ENCODE measurements at regions not wholly inside any gene's neighbourhood (a gene's known extent, or its start where the extent isn't known, plus 50 kb on each side); places are given as distances from the start of the nearest gene placed in this dataset.

GRCh38 chr13:104286566-104287290 is 1220.5 kb upstream of the SLC10A2 start:
- no peak overlapping the region for H3K4me3 ChIP-seq
- no peak overlapping the region for H3K27ac ChIP-seq
- H3K36me3 ChIP-seq (ENCODE audit: insufficient read depth, low read length): no peaks in the 10 kb centered on the region
- no peak overlapping the region for H3K9ac ChIP-seq (ENCODE audit: insufficient read length)
- no peak for DNase-seq (ENCODE audit: low read depth, low spot score)
- H3K9me3 ChIP-seq (ENCODE audit: low read depth, low read length): no peaks in the 10 kb centered on the region
- TF ChIP-seq FOXP2 (optimal IDR thresholded peaks at IDR 0.05; ENCODE audit: control extremely low read depth, extremely low read length, insufficient read depth) (no peak), POLR2AphosphoS5 (IDR thresholded peaks at IDR 0.05; ENCODE audit: borderline replicate concordance, low read depth, low read length) (no peak), EZH2 (IDR thresholded peaks at IDR 0.05) (no peak)

GRCh38 chr13:104281910-104282309 is 1215.7 kb upstream of the SLC10A2 start:
- no peak for DNase-seq (ENCODE audit: low read depth, low spot score)
- Histone ChIP-seq H3K9ac (ENCODE audit: insufficient read length) (no peak overlapping the region), H3K9me3 (ENCODE audit: low read depth, low read length) (no peaks in the 10 kb centered on the region), H3K4me3 (no peak overlapping the region), H3K27ac (no peak overlapping the region), H3K36me3 (ENCODE audit: insufficient read depth, low read length) (no peaks in the 10 kb centered on the region)
- TF ChIP-seq EZH2 (IDR thresholded peaks at IDR 0.05) (no peak), POLR2AphosphoS5 (IDR thresholded peaks at IDR 0.05; ENCODE audit: borderline replicate concordance, low read depth, low read length) (no peak), FOXP2 (optimal IDR thresholded peaks at IDR 0.05; ENCODE audit: control extremely low read depth, extremely low read length, insufficient read depth) (no peak)

GRCh38 chr13:104270731-104271130 is 1204.5 kb upstream of the SLC10A2 start:
- no peak for DNase-seq (ENCODE audit: low read depth, low spot score)
- H3K9me3 ChIP-seq (ENCODE audit: low read depth, low read length): no peaks in the 10 kb centered on the region
- H3K36me3 ChIP-seq (ENCODE audit: insufficient read depth, low read length): no peaks in the 10 kb centered on the region
- H3K27ac ChIP-seq: no peak overlapping the region
- no peak overlapping the region for H3K9ac ChIP-seq (ENCODE audit: insufficient read length)
- TF ChIP-seq EZH2 (IDR thresholded peaks at IDR 0.05) (no peak), FOXP2 (optimal IDR thresholded peaks at IDR 0.05; ENCODE audit: control extremely low read depth, extremely low read length, insufficient read depth) (no peak), POLR2AphosphoS5 (IDR thresholded peaks at IDR 0.05; ENCODE audit: borderline replicate concordance, low read depth, low read length) (no peak)
- no peak overlapping the region for H3K4me3 ChIP-seq

- no peak overlapping the region for H3K27ac ChIP-seq
- H3K4me3 ChIP-seq: no peak overlapping the region
- H3K9me3 ChIP-seq (ENCODE audit: low read depth, low read length): no peaks in the 10 kb centered on the region
- H3K9ac ChIP-seq (ENCODE audit: insufficient read length): no peak overlapping the region
- TF ChIP-seq POLR2AphosphoS5 (IDR thresholded peaks at IDR 0.05; ENCODE audit: borderline replicate concordance, low read depth, low read length): no peak
- TF ChIP-seq EZH2 (IDR thresholded peaks at IDR 0.05): no peak
- no peak for TF ChIP-seq FOXP2 (optimal IDR thresholded peaks at IDR 0.05; ENCODE audit: control extremely low read depth, extremely low read length, insufficient read depth)
- DNase-seq (ENCODE audit: low read depth, low spot score): no peak
- H3K36me3 ChIP-seq (ENCODE audit: insufficient read depth, low read length): no peaks in the 10 kb centered on the region
These were observed 1201.1 kb upstream of the SLC10A2 start for GRCh38 chr13:104267206-104267811.

GRCh38 chr13:104256701-104257100 is 1190.5 kb upstream of the SLC10A2 start:
- Histone ChIP-seq H3K9ac (ENCODE audit: insufficient read length) (no peak overlapping the region), H3K27ac (no peak overlapping the region), H3K4me3 (no peak overlapping the region), H3K36me3 (ENCODE audit: insufficient read depth, low read length) (no peaks in the 10 kb centered on the region), H3K9me3 (ENCODE audit: low read depth, low read length) (no peaks in the 10 kb centered on the region)
- TF ChIP-seq POLR2AphosphoS5 (IDR thresholded peaks at IDR 0.05; ENCODE audit: borderline replicate concordance, low read depth, low read length): no peak
- no peak for TF ChIP-seq EZH2 (IDR thresholded peaks at IDR 0.05)
- TF ChIP-seq FOXP2 (optimal IDR thresholded peaks at IDR 0.05; ENCODE audit: control extremely low read depth, extremely low read length, insufficient read depth): no peak
- DNase-seq (ENCODE audit: low read depth, low spot score): no peak

- TF ChIP-seq POLR2AphosphoS5 (IDR thresholded peaks at IDR 0.05; ENCODE audit: borderline replicate concordance, low read depth, low read length) (no peak), FOXP2 (optimal IDR thresholded peaks at IDR 0.05; ENCODE audit: control extremely low read depth, extremely low read length, insufficient read depth) (no peak), EZH2 (IDR thresholded peaks at IDR 0.05) (no peak)
- no peak overlapping the region for H3K9ac ChIP-seq (ENCODE audit: insufficient read length)
- H3K4me3 ChIP-seq: no peak overlapping the region
- no peak for DNase-seq (ENCODE audit: low read depth, low spot score)
- no peak overlapping the region for H3K27ac ChIP-seq
- no peaks in the 10 kb centered on the region for H3K9me3 ChIP-seq (ENCODE audit: low read depth, low read length)
- H3K36me3 ChIP-seq (ENCODE audit: insufficient read depth, low read length): no peaks in the 10 kb centered on the region
These were observed 1187.0 kb upstream of the SLC10A2 start for GRCh38 chr13:104253063-104253680.

- Histone ChIP-seq H3K27ac (no peak overlapping the region), H3K4me3 (no peak overlapping the region), H3K9ac (ENCODE audit: insufficient read length) (no peak overlapping the region), H3K9me3 (ENCODE audit: low read depth, low read length) (no peaks in the 10 kb centered on the region), H3K36me3 (ENCODE audit: insufficient read depth, low read length) (no peaks in the 10 kb centered on the region)
- no peak for DNase-seq (ENCODE audit: low read depth, low spot score)
- TF ChIP-seq POLR2AphosphoS5 (IDR thresholded peaks at IDR 0.05; ENCODE audit: borderline replicate concordance, low read depth, low read length): no peak
- TF ChIP-seq FOXP2 (optimal IDR thresholded peaks at IDR 0.05; ENCODE audit: control extremely low read depth, extremely low read length, insufficient read depth): no peak
- TF ChIP-seq EZH2 (IDR thresholded peaks at IDR 0.05): no peak
These were observed 1185.7 kb upstream of the SLC10A2 start for GRCh38 chr13:104251931-104252330.

GRCh38 chr13:104246955-104247354 is 1180.7 kb upstream of the SLC10A2 start:
- H3K27ac ChIP-seq: no peak overlapping the region
- DNase-seq (ENCODE audit: low read depth, low spot score): no peak
- H3K9me3 ChIP-seq (ENCODE audit: low read depth, low read length): no peaks in the 10 kb centered on the region
- no peaks in the 10 kb centered on the region for H3K36me3 ChIP-seq (ENCODE audit: insufficient read depth, low read length)
- no peak overlapping the region for H3K4me3 ChIP-seq
- H3K9ac ChIP-seq (ENCODE audit: insufficient read length): no peak overlapping the region
- TF ChIP-seq FOXP2 (optimal IDR thresholded peaks at IDR 0.05; ENCODE audit: control extremely low read depth, extremely low read length, insufficient read depth) (no peak), EZH2 (IDR thresholded peaks at IDR 0.05) (no peak), POLR2AphosphoS5 (IDR thresholded peaks at IDR 0.05; ENCODE audit: borderline replicate concordance, low read depth, low read length) (no peak)

All from SK-N-MC (cell line).